HG02884 (cell line): ENCODE measurements at regions not wholly inside any gene's neighbourhood (a gene's known extent, or its start where the extent isn't known, plus 50 kb on each side); places are given as distances from the start of the nearest gene placed in this dataset.
"Not testable (repeated sequence)": the region's sequence is repeated elsewhere in the genome, so short reads cannot be mapped to it uniquely, and the experiment has no call there.

Source experiments
- ATAC-seq: cut with Tn5 transposase; IDR thresholded peaks from one replicate; pipeline ENCODE4 v1.9.1; 2021; ENCODE audit warnings: mild to moderate bottlenecking, moderate library complexity; ENCODE audit not compliant: unreplicated experiment

DNA sequence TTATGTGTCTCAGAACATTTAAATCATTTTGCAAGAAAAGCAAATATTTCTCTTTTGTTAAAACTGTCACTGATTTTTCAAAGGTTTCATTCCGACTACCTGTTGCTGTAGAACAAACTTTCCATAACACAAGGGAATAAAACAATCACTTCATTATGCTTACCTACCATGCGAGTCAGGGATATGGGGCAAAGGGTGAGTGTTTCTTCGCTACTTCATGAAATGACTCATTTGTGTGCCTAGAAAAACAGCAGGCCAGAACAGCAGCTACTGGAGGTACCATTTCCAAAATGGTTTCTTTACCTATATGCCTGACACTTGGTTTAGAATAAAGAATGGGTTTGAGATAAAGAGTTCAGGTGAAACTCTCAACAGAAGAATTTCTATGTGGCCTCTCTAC, 712.5 kb downstream of the PLOD2 start:
- no peak for ATAC-seq

DNA sequence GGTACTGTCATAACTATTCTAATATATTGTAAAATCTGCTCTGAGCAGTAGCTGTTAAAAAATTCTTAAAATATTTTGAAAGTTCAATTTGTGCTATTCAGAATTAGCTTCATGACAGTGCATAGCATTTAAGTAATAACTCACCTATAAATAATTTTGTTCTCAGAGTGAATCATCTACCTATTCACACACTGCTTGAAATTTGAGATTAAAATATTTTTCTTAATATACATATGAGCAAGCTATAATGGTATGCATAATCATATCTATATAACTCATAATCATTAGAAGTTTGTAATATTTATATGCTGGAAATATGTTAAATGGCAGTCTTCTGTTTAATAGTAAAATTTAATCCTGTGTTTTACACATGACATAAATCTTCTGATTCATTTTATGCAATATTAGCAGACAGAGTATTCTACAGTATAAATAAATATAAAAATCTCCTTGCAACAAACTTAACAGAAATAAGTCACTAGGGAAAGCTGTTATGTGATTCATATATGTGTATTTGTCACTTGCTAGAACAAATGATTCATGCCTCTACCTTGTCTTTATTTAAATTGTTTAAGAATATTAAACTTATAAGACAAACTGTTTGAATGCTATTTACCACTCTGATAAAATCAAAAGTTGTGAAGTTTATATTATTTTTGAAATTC, 710.8 kb downstream of the PLOD2 start:
- no peak for ATAC-seq

DNA sequence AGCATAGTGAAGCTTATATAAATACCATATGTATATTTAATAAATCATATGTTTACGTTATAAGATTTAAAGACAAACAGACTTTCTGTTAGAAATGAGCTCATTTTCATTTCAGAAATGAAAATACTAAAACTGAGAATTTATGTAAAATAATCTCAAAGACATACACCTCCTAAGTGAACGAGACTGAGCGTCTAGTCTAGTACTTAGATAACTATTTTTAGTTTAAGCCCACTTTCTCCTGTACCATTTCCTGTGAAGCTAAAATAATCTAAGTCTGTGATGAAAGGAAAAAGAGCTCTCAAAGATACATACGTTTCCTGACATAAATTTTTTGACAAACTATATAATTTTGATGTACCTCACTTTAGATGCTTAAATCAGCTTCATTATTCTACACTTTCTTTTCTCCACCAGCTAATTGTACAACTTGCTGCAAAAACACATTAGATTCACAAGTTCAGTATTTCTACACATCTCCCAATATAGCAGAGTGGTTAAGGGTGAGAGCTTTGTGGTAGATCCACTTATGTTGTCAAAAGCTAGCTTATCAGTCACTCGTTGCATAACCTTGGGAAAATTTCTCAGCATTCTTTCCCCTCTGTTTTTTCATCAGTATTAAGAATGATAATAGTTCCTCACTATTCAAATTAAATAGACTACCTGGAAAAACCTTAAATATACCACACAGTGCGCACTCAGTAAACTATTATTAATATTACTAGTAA, 703.0 kb downstream of the PLOD2 start:
- ATAC-seq: no peak

DNA sequence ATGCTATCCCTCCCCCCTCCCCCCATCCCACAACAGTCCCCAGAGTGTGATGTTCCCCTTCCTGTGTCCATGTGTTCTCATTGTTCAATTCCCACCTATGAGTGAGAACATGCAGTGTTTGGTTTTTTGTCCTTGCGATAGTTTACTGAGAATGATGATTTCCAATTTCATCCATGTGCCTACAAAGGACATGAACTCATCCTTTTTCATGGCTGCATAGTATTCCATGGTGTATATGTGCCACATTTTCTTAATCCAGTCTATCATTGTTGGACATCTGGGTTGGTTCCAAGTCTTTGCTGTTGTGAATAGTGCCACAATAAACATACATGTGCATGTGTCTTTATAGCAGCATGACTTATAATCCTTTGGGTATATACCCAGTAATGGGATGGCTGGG, 701.3 kb downstream of the PLOD2 start:
- not testable (repeated sequence) for ATAC-seq

DNA sequence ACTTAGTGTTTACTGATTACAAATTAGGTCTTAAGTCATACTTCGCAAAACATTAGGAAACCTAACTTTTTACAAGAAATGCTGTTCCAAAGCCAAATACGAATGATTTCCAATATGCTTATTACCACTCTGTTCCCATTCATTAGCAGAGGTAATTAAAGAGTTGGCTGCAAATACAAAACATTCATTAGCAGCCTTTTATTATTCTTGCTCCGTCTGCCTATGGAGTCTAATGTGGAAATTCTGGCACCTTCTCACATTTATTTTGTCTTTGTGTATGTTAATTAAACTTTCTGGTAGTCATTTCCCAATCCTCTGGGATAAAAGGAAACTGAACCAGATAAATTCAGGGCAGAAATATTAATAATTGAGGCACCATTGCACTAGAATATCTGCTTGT, 689.0 kb downstream of the PLOD2 start:
- no peak for ATAC-seq

DNA sequence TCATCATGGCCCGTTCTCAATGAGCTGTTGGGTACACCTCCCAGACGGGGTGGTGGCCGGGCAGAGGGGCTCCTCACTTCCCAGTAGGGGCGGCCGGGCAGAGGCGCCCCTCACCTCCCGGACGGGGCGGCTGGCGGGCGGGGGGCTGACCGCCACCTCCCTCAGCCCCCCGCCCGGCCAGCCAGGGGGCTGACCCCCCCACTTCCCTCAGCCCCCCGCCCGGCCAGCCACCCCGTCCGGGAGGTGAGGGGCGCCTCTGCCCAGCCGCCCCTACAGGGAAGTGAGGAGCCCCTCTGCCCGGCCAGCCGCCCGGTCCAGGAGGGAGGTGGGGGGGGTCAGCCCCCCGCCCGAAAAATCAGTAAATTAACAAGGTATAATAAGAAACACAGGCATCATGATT, 678.2 kb downstream of the PLOD2 start:
- not testable (repeated sequence) for ATAC-seq

DNA sequence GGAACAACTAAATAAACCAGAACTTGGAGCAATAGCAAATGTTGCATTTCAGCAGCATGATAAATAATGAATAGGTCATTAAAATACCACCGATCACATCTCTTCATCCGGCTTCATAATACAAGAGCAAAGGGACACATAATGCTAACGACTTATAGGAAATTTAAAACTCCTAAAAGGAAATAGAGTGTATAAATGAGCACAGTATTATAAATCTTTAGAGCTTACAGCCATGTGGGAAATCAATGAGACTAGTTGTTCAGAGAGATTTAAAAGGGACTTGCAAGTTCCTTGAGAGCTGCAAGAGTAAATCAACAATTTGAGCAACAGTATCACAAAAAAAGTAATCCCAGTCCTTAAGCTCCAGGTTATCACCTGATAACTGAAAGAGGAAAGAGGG, 677.0 kb downstream of the PLOD2 start:
- ATAC-seq: no peak

DNA sequence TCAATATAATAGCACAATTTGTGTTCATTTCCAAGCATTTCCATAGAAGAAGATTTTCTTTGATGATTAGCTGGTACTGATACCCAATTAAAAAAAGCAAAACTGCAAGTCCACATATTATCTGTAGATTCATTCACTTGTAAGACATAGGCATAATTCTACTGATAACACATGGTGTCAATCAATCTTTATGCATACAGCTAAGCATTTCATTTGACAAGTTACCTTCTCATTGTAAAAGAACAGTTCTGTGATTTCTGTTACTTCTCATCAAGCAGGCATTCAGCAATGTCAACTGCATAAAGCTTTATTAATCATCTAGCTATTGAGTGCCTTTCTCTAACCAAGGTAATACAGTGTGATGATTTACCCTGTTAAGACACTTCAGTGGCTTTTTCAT, 672.0 kb downstream of the PLOD2 start:
- no peak for ATAC-seq

DNA sequence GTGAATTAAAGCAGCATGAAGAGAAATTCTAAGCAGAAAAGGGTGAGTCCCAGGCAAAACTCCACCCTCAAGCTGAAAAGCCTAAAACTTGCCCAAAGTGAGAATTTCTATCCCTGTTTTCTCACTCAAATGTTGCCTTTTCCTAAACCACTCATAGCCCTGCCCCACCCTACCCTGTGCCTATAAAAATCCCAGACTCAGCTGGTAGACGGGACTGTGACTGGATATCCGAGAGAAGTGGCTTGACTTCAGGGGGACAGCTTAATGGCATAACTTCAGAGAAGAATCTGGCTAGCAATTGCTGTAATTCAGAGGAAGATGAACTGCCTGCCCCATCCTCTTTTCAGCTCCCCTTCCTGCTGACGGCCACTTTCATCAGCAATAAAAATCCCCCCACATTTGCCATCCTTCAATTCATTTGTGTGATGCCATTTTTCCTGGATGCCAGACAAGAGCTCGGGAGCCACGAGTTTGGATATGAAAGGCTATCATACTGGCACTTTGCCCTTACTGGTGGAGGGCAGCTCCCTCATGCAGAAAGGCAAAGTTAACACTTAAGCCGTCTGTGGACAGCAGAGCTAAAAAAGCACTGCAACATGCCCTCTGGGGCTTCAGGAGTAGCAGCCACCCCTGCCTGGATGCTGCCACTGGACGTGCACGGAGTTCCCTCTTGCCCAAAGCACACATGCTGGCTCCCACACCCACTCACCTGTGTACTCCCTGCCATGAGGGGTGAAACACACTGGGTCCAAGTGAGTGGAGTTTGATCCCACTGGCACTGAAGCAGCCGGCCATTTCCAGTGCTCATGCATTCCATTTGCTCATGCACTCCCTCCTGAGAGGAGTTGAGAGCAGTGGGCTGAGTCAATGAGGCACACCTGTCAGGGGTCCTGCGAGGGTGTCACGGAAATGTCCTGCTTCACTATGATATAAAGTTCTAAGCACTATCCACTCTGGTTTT, 670.6 kb downstream of the PLOD2 start:
- ATAC-seq: no peak

DNA sequence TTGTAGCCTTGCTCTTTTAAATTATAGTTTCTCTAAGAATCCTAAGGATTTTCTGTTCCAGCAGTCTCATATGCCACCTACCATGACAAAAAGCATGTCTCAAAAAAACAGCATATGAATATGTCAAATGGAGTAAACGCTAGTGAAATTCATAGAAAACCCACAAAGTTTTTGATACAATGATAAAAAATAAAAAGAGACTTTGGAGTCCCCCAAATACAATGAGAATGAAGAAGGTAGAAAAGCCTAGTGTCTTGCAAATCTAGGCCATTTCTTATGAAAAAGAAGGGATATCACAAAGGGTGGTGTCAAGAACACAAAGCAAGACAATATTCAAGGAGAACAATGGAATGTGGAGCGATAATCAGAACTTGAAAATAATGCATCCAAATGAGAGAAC, 668.5 kb downstream of the PLOD2 start:
- no peak for ATAC-seq

DNA sequence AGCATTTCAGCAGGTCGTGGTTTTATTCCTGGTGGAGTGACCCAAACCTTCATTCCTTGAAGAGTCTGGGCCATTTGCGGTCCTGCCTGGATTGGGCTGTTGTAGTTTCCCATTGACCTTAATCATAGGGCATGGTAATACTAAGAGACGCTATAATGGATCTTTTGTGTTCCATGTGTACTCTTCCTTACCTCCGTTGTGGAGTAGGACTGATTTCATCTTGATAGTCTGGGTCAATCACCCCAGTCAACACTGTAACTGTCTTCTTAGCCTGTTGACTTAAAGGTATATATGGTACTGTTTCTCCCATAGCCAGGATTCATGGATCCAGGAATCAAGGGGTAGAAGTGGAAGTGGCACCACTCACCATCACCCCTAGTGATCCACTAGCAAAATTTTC, 643.6 kb downstream of the PLOD2 start:
- ATAC-seq: not testable (repeated sequence)

DNA sequence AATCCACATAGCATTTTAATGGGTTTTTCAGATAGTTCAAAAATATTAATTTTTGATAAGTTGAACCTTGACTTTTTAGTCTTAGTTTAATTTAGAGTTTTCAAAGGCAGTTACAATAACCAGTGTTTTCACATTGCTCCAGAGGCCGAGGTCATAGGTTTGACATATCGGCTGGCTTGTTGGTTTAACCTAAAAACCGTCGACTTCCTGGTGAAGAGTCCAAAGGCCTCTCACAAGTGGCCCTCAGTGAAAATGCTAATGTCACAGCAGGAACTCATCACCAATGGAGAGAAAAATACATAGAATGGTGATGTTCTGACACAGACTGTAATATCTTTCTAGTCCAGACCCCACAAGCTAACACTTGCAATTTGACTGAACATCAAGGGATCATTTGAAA, 642.3 kb downstream of the PLOD2 start:
- no peak for ATAC-seq

DNA sequence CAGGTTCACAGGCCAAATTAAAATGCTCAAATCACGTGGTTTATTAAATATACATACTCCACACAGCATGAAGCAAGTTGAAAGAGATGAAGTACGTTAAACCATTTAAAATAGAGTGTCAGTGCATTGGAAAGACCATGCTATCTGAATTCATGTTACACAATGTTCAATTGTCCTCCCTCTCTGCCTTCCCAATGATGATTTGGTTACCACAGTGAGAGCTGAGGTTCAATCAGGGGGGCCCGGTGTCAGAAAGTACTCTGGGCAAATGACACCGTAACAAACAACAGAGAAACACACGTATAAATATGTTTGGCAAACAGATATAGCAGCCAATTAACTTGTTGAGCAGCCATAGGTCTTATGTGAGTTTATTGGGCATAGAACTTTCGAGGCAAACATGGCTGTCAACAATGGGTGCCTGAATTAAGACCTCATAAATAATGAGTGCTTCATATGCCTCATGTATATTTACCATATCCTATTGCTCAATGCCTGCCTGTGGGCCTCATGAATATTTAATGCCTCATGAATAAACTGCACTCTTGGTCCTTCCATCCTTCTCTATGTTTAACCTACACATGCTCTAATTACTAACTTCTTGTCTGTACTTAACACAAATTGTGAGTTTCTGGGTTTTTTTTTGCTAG, 641.5 kb downstream of the PLOD2 start:
- no peak for ATAC-seq

DNA sequence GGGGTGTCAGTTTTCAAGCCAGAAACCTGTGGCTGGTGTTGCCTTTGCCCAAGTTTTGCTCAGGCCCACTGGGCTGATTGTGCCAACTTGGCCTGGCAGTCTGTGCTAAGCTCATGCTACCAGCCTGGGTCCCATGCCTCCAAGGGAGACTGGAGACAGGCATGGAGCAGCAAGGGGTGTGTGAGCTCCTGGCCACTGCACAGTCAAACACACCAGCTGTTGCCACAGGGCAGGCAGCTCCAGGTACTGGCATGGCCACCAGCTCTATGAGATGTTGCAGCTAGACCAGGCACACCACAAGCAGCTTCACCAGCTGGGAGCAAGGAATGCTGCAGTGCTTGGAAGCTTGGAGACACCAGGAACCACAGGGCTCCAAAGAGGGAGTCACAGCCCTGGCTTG, 638.8 kb downstream of the PLOD2 start:
- no peak for ATAC-seq

DNA sequence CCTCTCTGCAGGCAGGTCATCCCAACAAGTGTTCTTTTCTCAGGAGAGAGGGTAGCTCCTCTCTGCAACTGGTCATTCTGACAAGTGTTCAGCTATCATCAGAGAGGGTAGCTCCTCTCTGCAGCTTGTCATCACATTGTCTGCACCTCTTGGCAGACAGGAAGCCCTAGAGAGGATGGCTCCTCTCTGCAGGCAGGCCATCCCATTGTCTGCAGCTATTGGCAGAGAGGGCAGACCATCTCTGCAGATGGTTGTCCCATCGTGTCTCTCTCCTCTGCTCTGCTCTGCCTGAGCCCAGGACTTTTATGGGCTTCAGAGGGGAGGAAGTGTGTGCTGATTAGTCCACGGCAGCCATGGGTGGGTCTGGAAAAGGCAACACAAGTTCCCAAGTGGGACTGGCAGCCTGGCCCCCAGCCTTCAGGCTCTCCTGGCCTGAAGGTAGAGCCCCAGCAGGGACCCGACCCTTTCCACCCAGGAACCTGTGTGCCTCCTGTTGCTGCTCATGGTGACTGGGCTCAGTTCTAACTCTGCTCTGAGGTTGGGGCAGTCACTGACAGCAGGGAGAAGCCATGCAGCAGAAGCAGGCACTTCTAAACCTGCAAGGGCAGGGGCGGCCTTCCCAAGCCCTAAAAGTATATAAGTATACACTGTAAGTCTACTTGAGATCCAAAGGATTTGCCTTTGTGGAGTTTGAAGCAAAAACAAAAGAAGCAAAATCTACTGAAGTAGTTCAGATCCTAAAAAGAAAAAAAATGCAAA, 637.9 kb downstream of the PLOD2 start:
- ATAC-seq: no peak

DNA sequence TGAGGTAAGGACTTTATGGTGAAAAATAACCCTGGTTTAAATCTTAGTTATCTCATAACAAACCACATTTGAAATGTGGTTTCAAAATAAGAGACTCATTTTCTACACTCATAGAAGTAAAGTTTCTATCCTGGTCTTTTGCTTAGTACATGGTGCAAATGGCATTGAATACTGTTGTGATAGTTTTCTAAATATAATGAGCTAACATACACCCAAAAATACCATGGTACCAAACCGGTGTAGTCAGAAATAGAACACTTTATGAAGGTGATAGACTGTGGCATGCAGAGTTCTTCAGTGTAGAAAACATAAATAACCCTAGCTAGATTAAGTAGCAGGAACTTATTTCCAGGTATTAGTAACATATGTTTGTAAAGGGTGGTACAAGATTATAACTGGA, 629.4 kb downstream of the PLOD2 start:
- ATAC-seq: no peak

DNA sequence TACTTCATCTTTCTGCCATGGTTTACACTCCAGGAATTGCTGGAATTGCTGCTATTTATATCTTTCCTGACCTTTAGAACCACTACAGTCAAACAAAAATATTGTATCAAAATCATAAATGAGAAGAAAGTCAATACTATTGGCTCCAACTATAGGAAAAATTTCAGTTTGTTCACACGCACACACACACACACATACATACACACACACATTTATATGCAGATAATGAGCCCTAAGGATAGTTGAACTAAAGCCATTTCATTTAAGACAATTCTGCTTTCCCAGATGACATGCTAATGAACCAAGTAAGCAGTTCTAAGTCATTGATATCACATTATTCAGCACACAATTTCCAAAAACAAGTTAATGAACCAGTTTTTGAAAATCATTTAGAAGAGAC, 627.3 kb downstream of the PLOD2 start:
- no peak for ATAC-seq

DNA sequence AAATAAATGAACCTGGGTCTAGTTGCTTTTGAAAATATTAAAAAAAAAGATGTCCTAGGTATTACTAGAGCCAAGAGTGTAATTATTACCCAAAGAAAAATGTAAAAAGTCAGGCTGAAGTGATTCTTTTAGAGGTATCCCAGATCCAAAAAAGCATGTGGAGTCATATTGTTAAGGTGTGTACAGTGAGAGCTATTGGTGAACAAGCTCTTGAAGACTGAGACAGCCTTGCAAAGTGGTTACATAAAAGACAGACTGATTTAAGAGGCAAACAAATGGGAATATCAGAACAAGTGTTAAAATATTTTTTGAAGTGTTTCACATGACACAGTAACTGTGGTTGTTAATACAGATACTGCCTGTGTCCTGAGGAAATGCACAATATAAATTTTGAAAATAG, 624.5 kb downstream of the PLOD2 start:
- ATAC-seq: no peak

DNA sequence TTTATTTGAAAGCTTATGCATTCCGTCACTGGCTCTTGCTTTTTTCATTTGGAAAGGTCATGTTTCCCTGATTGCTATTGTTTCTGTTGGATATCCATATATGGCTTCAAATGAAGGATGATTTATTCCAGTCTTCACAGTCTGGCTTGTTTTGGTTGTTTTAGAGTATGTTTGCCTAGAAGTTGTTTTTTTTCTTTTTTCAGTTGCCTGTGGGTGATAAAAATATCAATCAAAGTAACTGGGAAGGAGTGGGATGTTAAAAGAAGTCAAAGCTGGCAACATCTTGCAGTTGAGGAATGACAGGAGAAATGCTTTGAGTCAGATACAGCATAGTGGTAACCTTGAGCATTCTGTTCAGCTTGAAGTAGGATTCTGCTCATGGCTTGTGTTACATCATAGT, 610.5 kb downstream of the PLOD2 start:
- ATAC-seq: no peak

DNA sequence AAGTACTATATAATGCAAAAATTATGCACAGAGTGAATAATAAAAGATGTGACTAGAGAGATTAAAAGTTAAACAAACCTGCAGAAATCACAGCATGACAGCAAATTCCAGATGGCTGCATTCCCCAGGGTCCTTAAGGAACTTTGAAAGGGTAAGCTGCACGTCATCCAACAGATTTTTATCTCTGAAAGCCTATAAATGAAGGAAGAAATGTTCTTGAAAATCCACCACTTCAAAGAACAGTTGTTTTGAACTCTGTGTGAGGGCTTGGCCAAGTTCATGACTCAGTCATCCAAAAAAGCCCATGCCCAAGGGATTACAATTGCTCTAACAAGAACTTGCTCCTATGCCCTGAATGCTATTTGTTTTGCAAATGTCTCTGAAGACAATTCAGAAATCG, 603.6 kb downstream of the PLOD2 start:
- ATAC-seq: no peak
